H9 (cell line): ENCODE measurements at regions not wholly inside any gene's neighbourhood (a gene's known extent, or its start where the extent isn't known, plus 50 kb on each side); places are given as distances from the start of the nearest gene placed in this dataset.

Experiments used
- DNase-seq: peaks from one replicate; pipeline ENCODE4 v3.0.0-alpha.2; 2017
- H2AFZ ChIP-seq: one replicate; pipeline ENCODE4 v1.6.1; 2013; ENCODE audit warnings: mild to moderate bottlenecking, low read length, control low read depth, moderate library complexity
- H2AK5ac ChIP-seq: 2 replicates; pipeline ENCODE4 v1.6.1; 2013; ENCODE audit warnings: low read length, control low read depth, mixed read lengths; ENCODE audit not compliant: insufficient read length
- H2BK120ac ChIP-seq: one replicate; pipeline ENCODE4 v1.6.1; 2013; ENCODE audit warnings: low read depth, mild to moderate bottlenecking, low read length, control low read depth, inconsistent platforms; ENCODE audit not compliant: poor library complexity, severe bottlenecking
- H2BK12ac ChIP-seq: 2 replicates; pipeline ENCODE4 v1.6.1; 2013; ENCODE audit warnings: low read length, control low read depth, mixed read lengths, low read depth; ENCODE audit not compliant: insufficient read length
- H2BK15ac ChIP-seq: 2 replicates; pipeline ENCODE4 v1.6.1; 2013; ENCODE audit warnings: low read depth, low read length, control low read depth
- H2BK20ac ChIP-seq: one replicate; pipeline ENCODE4 v1.6.1; 2013; ENCODE audit warnings: low read depth, mild to moderate bottlenecking, low read length, control low read depth, inconsistent platforms; ENCODE audit not compliant: poor library complexity, severe bottlenecking
- H2BK5ac ChIP-seq: 2 replicates; pipeline ENCODE4 v1.6.1; 2013; ENCODE audit warnings: low read length, control low read depth, mixed read lengths; ENCODE audit not compliant: insufficient read length
- H3K14ac ChIP-seq: 2 replicates; pipeline ENCODE4 v1.6.1; 2013; ENCODE audit warnings: low read length, control low read depth; ENCODE audit not compliant: insufficient read depth
- H3K18ac ChIP-seq: 2 replicates; pipeline ENCODE4 v1.6.1; 2013; ENCODE audit warnings: low read depth, mild to moderate bottlenecking, mixed read lengths, low read length, control low read depth; ENCODE audit not compliant: insufficient read length
- H3K23ac ChIP-seq: 2 replicates; pipeline ENCODE4 v1.6.1; 2013; ENCODE audit warnings: low read length, control low read depth, mixed read lengths, low read depth; ENCODE audit not compliant: insufficient read length
- H3K23me2 ChIP-seq: 2 replicates; pipeline ENCODE4 v1.6.1; 2013; ENCODE audit warnings: low read depth, mild to moderate bottlenecking, mixed read lengths, low read length, control low read depth; ENCODE audit not compliant: insufficient read length, poor library complexity, severe bottlenecking
- H3K27ac ChIP-seq: 2 replicates; pipeline ENCODE4 v1.5.1; 2013; ENCODE audit warnings: low read length, control low read depth, mixed read lengths, low read depth; ENCODE audit not compliant: insufficient read length
- H3K27me3 ChIP-seq: 2 replicates; pipeline ENCODE4 v1.6.1; 2013; ENCODE audit warnings: low read length, control low read depth, inconsistent platforms; ENCODE audit not compliant: insufficient read depth
- H3K4ac ChIP-seq: 2 replicates; pipeline ENCODE4 v1.6.1; 2013; ENCODE audit warnings: low read depth, mild to moderate bottlenecking, control low read depth, inconsistent platforms, low read length, moderate library complexity
- H3K4me1 ChIP-seq: 2 replicates; pipeline ENCODE4 v1.6.1; 2013; ENCODE audit warnings: low read length, control low read depth, inconsistent platforms; ENCODE audit not compliant: insufficient read depth
- H3K4me2 ChIP-seq: 2 replicates; pipeline ENCODE4 v1.6.1; 2013; ENCODE audit warnings: low read length, control low read depth, mixed read lengths; ENCODE audit not compliant: insufficient read length, insufficient read depth
- H3K56ac ChIP-seq: 2 replicates; pipeline ENCODE4 v1.6.1; 2013; ENCODE audit warnings: low read depth, mild to moderate bottlenecking, mixed read lengths, low read length, control low read depth; ENCODE audit not compliant: insufficient read length
- H3K79me1 ChIP-seq: 2 replicates; pipeline ENCODE4 v1.6.1; 2013; ENCODE audit warnings: low read depth, mild to moderate bottlenecking, moderate library complexity, low read length, control low read depth, inconsistent platforms; ENCODE audit not compliant: insufficient read depth, poor library complexity, severe bottlenecking
- H3K79me2 ChIP-seq: 2 replicates; pipeline ENCODE4 v1.6.1; 2013; ENCODE audit warnings: low read length, control low read depth, inconsistent platforms; ENCODE audit not compliant: insufficient read depth
- H3K9ac ChIP-seq: 2 replicates; pipeline ENCODE4 v1.6.1; 2013; ENCODE audit warnings: low read length, control low read depth, mixed read lengths; ENCODE audit not compliant: insufficient read length; ENCODE audit errors: extremely low read depth
- H3K9me3 ChIP-seq: one replicate; pipeline ENCODE4 v1.6.1; 2013; ENCODE audit warnings: low read depth, low read length, inconsistent platforms; ENCODE audit not compliant: control insufficient read depth
- H3T11ph ChIP-seq: one replicate; pipeline ENCODE4 v1.6.1; 2013; ENCODE audit warnings: mild to moderate bottlenecking, low read length, control low read depth, inconsistent platforms
- H4K20me1 ChIP-seq: one replicate; pipeline ENCODE4 v1.6.1; 2013; ENCODE audit not compliant: control insufficient read depth, insufficient read length, insufficient read depth
- H4K5ac ChIP-seq: 2 replicates; pipeline ENCODE4 v1.6.1; 2013; ENCODE audit warnings: low read depth, mild to moderate bottlenecking, mixed read lengths, low read length, control low read depth; ENCODE audit not compliant: insufficient read length
- H4K8ac ChIP-seq: replicated peaks from 2 replicates; pipeline ENCODE4 v1.6.1; 2013; ENCODE audit warnings: low read length, control low read depth, mixed read lengths, low read depth; ENCODE audit not compliant: insufficient read length
- H4K91ac ChIP-seq: 2 replicates; pipeline ENCODE4 v1.6.1; 2013; ENCODE audit warnings: low read depth, mild to moderate bottlenecking, moderate library complexity, mixed read lengths, low read length, control low read depth; ENCODE audit not compliant: insufficient read length
- H3K27ac Mint-ChIP-seq, 3 experiments: 2 replicates in 2 of 3; 3 replicates in 1 of 3; pipeline ENCODE4 v1.8.0; 2020 to 2021; ENCODE audit warnings: mixed read lengths in 3 of 3, mild to moderate bottlenecking in 1 of 3, moderate library complexity in 1 of 3
- H3K27me3 Mint-ChIP-seq: 2 replicates; pipeline ENCODE4 v1.8.0; 2021; ENCODE audit warnings: low read depth, mild to moderate bottlenecking, moderate library complexity, mixed read lengths
- H3K36me3 Mint-ChIP-seq, 3 experiments: 2 replicates in 2 of 3; 3 replicates in 1 of 3; pipeline ENCODE4 v1.8.0; 2020 to 2021; ENCODE audit warnings: low read depth in 3 of 3, mixed read lengths in 3 of 3; ENCODE audit not compliant: insufficient read depth in 1 of 3
- H3K4me1 Mint-ChIP-seq, 2 experiments: 2 replicates each; pipeline ENCODE4 v1.8.0; 2020; ENCODE audit warnings: mixed read lengths in 2 of 2
- H3K4me3 Mint-ChIP-seq, 2 experiments: 2 replicates in 1 of 2; 3 replicates in 1 of 2; pipeline ENCODE4 v1.8.0; 2020 to 2021; ENCODE audit warnings: mild to moderate bottlenecking in 2 of 2, mixed read lengths in 2 of 2, moderate library complexity in 1 of 2
- H3K9me3 Mint-ChIP-seq, 2 experiments: 2 replicates in 1 of 2; 3 replicates in 1 of 2; pipeline ENCODE4 v1.8.0; 2020; ENCODE audit warnings: mild to moderate bottlenecking in 2 of 2, mixed read lengths in 2 of 2, moderate library complexity in 1 of 2
- CTCF ChIP-seq: fragments of 200-600 bp; sonication (generic); conservative IDR thresholded peaks from 3 replicates; pipeline ENCODE4 v1.8.0; 2021; ENCODE audit warnings: antibody characterized with exemption, mild to moderate bottlenecking
- WGBS: extraction: QIAGEN DNeasy Blood & Tissue Kit; methylation state at CpG from one replicate; pipeline ENCODE4 v1.1.7; 2013; ENCODE audit warnings: missing lambda C conversion rate, low lambda C conversion rate, mixed read lengths; ENCODE audit not compliant: insufficient read length; ENCODE audit errors: extremely low coverage; 5-methylcytosine and 5-hydroxymethylcytosine counted together

- H3K9me3 ChIP-seq = no peaks in the 10 kb centered on the region
- no peak overlapping the region for H4K8ac ChIP-seq
- TF ChIP-seq CTCF = no peak
- no peak overlapping the region for H3K56ac ChIP-seq
- H3K27ac ChIP-seq = no peak overlapping the region
- no peaks in the 10 kb centered on the region for H3K27me3 ChIP-seq
- H3K4me1 ChIP-seq = no peaks in the 10 kb centered on the region
- H2AK5ac ChIP-seq = no peak overlapping the region
- DNase-seq = no peak
- H2BK120ac ChIP-seq = no peak overlapping the region
- no peak overlapping the region for H3T11ph ChIP-seq
- H3K4ac ChIP-seq = no peak overlapping the region
- no peak overlapping the region for H3K27ac Mint-ChIP-seq
- H2BK12ac ChIP-seq = no peak overlapping the region
- H3K23ac ChIP-seq = no peak overlapping the region
- H3K79me2 ChIP-seq = no peaks in the 10 kb centered on the region; the same call in 1 of the 2 replicates
- no peak overlapping the region for H3K18ac ChIP-seq
- H3K4me3 Mint-ChIP-seq = no peak overlapping the region
- WGBS = no CpG with 5 or more reads among the region's 2 CpGs
- H4K5ac ChIP-seq = no peak overlapping the region
- H3K27me3 Mint-ChIP-seq = peaks cover 84% of the 10 kb centered on the region
- no peak overlapping the region for H2BK5ac ChIP-seq
- no peaks in the 10 kb centered on the region for H3K9me3 Mint-ChIP-seq
- no peak overlapping the region for H3K4me2 ChIP-seq
- no peaks in the 10 kb centered on the region for H3K36me3 Mint-ChIP-seq
- no peaks in the 10 kb centered on the region for H3K4me1 Mint-ChIP-seq
- no peaks in the 10 kb centered on the region for H3K79me1 ChIP-seq
- H3K9ac ChIP-seq = no peak overlapping the region
- H4K20me1 ChIP-seq = no peaks in the 10 kb centered on the region
- H3K23me2 ChIP-seq = no peaks in the 10 kb centered on the region
- H3K14ac ChIP-seq = no peak overlapping the region
- no peak overlapping the region for H2AFZ ChIP-seq
- no peak overlapping the region for H2BK20ac ChIP-seq
- H4K91ac ChIP-seq = no peak overlapping the region
- H2BK15ac ChIP-seq = no peak overlapping the region
Observed at GRCh38 chr4:41856797-41857196, 78.4 kb upstream of the TMEM33 start.
